HepG2 (cell line): ENCODE measurements at regions not wholly inside any gene's neighbourhood (a gene's known extent, or its start where the extent isn't known, plus 50 kb on each side); places are given as distances from the start of the nearest gene placed in this dataset.

Experiments
- ATAC-seq: fragments of 200-7000 bp; cut with Tn5 transposase; 3 replicates; pipeline ENCODE4 v1.9.1; 2020; ENCODE audit warnings: mild to moderate bottlenecking, moderate library complexity
- BruUV-seq: library from RNA; stranded (reverse); fragments of 400-500 nt; replicated peaks from 2 replicates; lab custom pipeline; 2021; lab: Mats Ljungman, UMichigan
- CTCF ChIA-PET: fragments of 300-600 bp; formaldehyde crosslinking; extraction: SDS; loops from one replicate; lab custom pipeline; 2021; ENCODE audit warnings: low total read pairs, inconsistent platforms, low intra/inter-chr PET ratio; lab: Yijun Ruan, JAX
- POLR2A ChIA-PET: fragments of 350-600 bp; sonication (Branson Sonifier 250); formaldehyde crosslinking; loops from one replicate; lab custom pipeline; 2020; ENCODE audit warnings: antibody characterized with exemption, inconsistent platforms; lab: Yijun Ruan, JAX
- DNase-seq: peaks from one replicate; pipeline ENCODE4 v3.0.0-alpha.2; 2015; ENCODE audit warnings: low spot score
- FAIRE-seq: peaks from 3 replicates; lab custom pipeline; 2011; peaks lifted over from hg19 to GRCh38; lab: Jason Lieb, UNC
- H2AFZ ChIP-seq: one replicate; pipeline ENCODE4 v1.6.1; 2011; ENCODE audit warnings: low read length, inconsistent platforms
- H3K27ac ChIP-seq: fragments of 300-600 bp; 3 replicates; pipeline ENCODE4 v1.8.0; 2011; ENCODE audit warnings: mixed run types, mild to moderate bottlenecking, mixed read lengths, low read length, inconsistent platforms; ENCODE audit not compliant: insufficient read depth; ENCODE audit errors: extremely low read length
- H3K27me3 ChIP-seq, 2 experiments: fragments of 200-600 bp in 1 of 2; 2 replicates in 1 of 2; 3 replicates in 1 of 2; pipeline versions ENCODE4 v1.6.0 to v1.8.0; 2011; ENCODE audit warnings: low read length in 2 of 2, mild to moderate bottlenecking in 2 of 2, moderate library complexity in 2 of 2, inconsistent platforms in 1 of 2; ENCODE audit not compliant: insufficient read depth in 2 of 2, control insufficient read depth in 1 of 2
- H3K36me3 ChIP-seq, 2 experiments: fragments of 200-600 bp in 1 of 2; replicated peaks in 1 of 2; 2 replicates in 1 of 2; 3 replicates in 1 of 2; pipeline versions ENCODE4 v1.5.1 to v1.8.0; 2011; ENCODE audit warnings: low read length in 2 of 2, inconsistent platforms in 1 of 2; ENCODE audit not compliant: insufficient read depth in 2 of 2, control insufficient read depth in 1 of 2
- H3K4me1 ChIP-seq: 2 replicates; pipeline ENCODE4 v1.5.1; 2012; ENCODE audit warnings: low read length, inconsistent platforms; ENCODE audit not compliant: insufficient read depth
- H3K4me2 ChIP-seq: 2 replicates; pipeline ENCODE4 v1.6.0; 2011; ENCODE audit warnings: low read depth, low read length, inconsistent platforms
- H3K4me3 ChIP-seq, 3 experiments: fragments of 200-600 bp in 1 of 3; sonication (generic), shearing (Covaris generic) in 1 of 3; replicated peaks in 1 of 3; 2 replicates each; pipeline ENCODE4 v1.5.1; 2011 to 2016; ENCODE audit warnings: low read length in 3 of 3, inconsistent platforms in 2 of 3, low read depth in 2 of 3, mild to moderate bottlenecking in 2 of 3, control low read depth in 1 of 3, mixed read lengths in 1 of 3; ENCODE audit not compliant: insufficient read depth in 1 of 3
- H3K79me2 ChIP-seq: one replicate; pipeline ENCODE4 v1.6.1; 2011; ENCODE audit warnings: low read length, inconsistent platforms; ENCODE audit not compliant: insufficient read depth
- H3K9ac ChIP-seq: 2 replicates; pipeline ENCODE4 v1.6.0; 2011; ENCODE audit warnings: mild to moderate bottlenecking, low read depth, low read length, inconsistent platforms; ENCODE audit not compliant: insufficient read depth
- H3K9me3 ChIP-seq: 2 replicates; pipeline ENCODE4 v1.5.1; 2012; ENCODE audit warnings: mild to moderate bottlenecking, low read length
- H4K20me1 ChIP-seq: 2 replicates; pipeline ENCODE4 v1.6.0; 2011; ENCODE audit warnings: inconsistent platforms, mild to moderate bottlenecking, low read length, moderate library complexity; ENCODE audit not compliant: insufficient read depth
- HDAC1 ChIP-seq: sonication (generic); formaldehyde crosslinking; IDR thresholded peaks from 2 replicates; pipeline ENCODE4 v1.5.1; 2020; ENCODE audit warnings: mild to moderate bottlenecking, missing genetic modification reagents
- HINFP ChIP-seq: sonication (generic); formaldehyde crosslinking; IDR thresholded peaks from 2 replicates; pipeline ENCODE4 v1.4.0; 2020; ENCODE audit warnings: low read depth, mild to moderate bottlenecking, missing genetic modification reagents
- HNRNPL ChIP-seq: fragments of 200-400 bp; formaldehyde crosslinking; IDR thresholded peaks from 2 replicates; pipeline ENCODE4 v1.6.1; 2017; ENCODE audit warnings: mild to moderate bottlenecking, low read depth, low read length
- KLF13 ChIP-seq: sonication (generic); formaldehyde crosslinking; IDR thresholded peaks from 2 replicates; pipeline ENCODE4 v1.4.0; 2020; ENCODE audit warnings: mild to moderate bottlenecking, missing genetic modification reagents
- KLF15 ChIP-seq: sonication (generic); formaldehyde crosslinking; IDR thresholded peaks from 2 replicates; pipeline ENCODE4 v1.8.1; 2023; ENCODE audit warnings: borderline replicate concordance, mild to moderate bottlenecking, inconsistent platforms, missing genetic modification reagents, mixed read lengths
- NCOA1 ChIP-seq: sonication (generic); formaldehyde crosslinking; IDR thresholded peaks from 2 replicates; pipeline ENCODE4 v1.9.0; 2021; ENCODE audit warnings: missing genetic modification reagents
- PAF1 ChIP-seq: IDR thresholded peaks from 2 replicates; pipeline ENCODE4 v1.6.1; 2016; ENCODE audit warnings: missing genetic modification reagents, missing compliant biosample characterization
- SIX1 ChIP-seq: sonication (generic); formaldehyde crosslinking; IDR thresholded peaks from 2 replicates; pipeline ENCODE4 v1.4.0; 2020; ENCODE audit warnings: missing genetic modification reagents, borderline replicate concordance
- SNAPC4 ChIP-seq: sonication (generic); formaldehyde crosslinking; IDR thresholded peaks from 2 replicates; pipeline ENCODE4 v1.4.0; 2020; ENCODE audit warnings: mild to moderate bottlenecking, missing genetic modification reagents
- TBX2 ChIP-seq: sonication (generic); formaldehyde crosslinking; IDR thresholded peaks from 2 replicates; pipeline ENCODE4 v1.5.0; 2020; ENCODE audit warnings: missing genetic modification reagents, mild to moderate bottlenecking, borderline replicate concordance
- U2AF2 ChIP-seq: fragments of 200-400 bp; formaldehyde crosslinking; IDR thresholded peaks from 2 replicates; pipeline ENCODE4 v1.6.1; 2017; ENCODE audit warnings: low read depth, mild to moderate bottlenecking, low read length
- UBTF ChIP-seq: sonication (generic); formaldehyde crosslinking; IDR thresholded peaks from 2 replicates; pipeline ENCODE4 v1.4.0; 2020; ENCODE audit warnings: mild to moderate bottlenecking, missing genetic modification reagents
- ZBTB21 ChIP-seq: sonication (generic); formaldehyde crosslinking; IDR thresholded peaks from 2 replicates; pipeline ENCODE4 v1.4.0; 2020; ENCODE audit warnings: missing genetic modification reagents
- ZNF264 ChIP-seq: sonication (generic); formaldehyde crosslinking; IDR thresholded peaks from 2 replicates; pipeline ENCODE4 v1.4.0; 2020; ENCODE audit warnings: missing genetic modification reagents
- ZNF639 ChIP-seq: conservative IDR thresholded peaks from 2 replicates; pipeline ENCODE4 v1.6.1; 2018; ENCODE audit warnings: missing genetic modification reagents
- WGBS: methylation state at CpG from one replicate; pipeline ENCODE4 v1.1.6; 2017; ENCODE audit warnings: low lambda C conversion rate; 5-methylcytosine and 5-hydroxymethylcytosine counted together
- in situ Hi-C: cut with HindIII; loops from 2 replicates; pipeline ENCODE4 v1.10.0; 2017; ENCODE audit warnings: low pct_unique_long_range_greater_than_20kb; ENCODE audit not compliant: extremely low pct_ligation_motif_present
- intact Hi-C: fragments of 100-400 bp; cut with micrococcal nuclease; formaldehyde crosslinking; loops from one replicate; pipeline ENCODE4 v1.10.0; 2022; ENCODE audit not compliant: unreplicated experiment

- no peak for TF ChIP-seq SNAPC4 (CRISPR knock-in tag)
Observed at GRCh38 chr1:201639391-201639790, 100.5 kb downstream of the NAV1 start (continued).

GRCh38 chr1:201639826-201640225, 100.9 kb downstream of the NAV1 start:
- Histone ChIP-seq H3K9ac (no peak overlapping the region), H3K4me2 (no peak overlapping the region), H3K79me2 (no peaks in the 10 kb centered on the region), H3K9me3 (no peaks in the 10 kb centered on the region), H3K27ac (no peak overlapping the region), H3K4me1 (no peaks in the 10 kb centered on the region), H3K27me3 (peaks cover 1 to 13% of the 10 kb centered on the region in 2 experiments; a peak in 3 of 5 replicates), H2AFZ (no peak overlapping the region), H3K36me3 (no peaks in the 10 kb centered on the region), H4K20me1 (no peaks in the 10 kb centered on the region), H3K4me3 (no peak overlapping the region)
- no peak for ATAC-seq
- DNase-seq, result no peak
- no peak for FAIRE-seq
- in situ Hi-C loops, result no loop called here
- ChIA-PET POLR2A (no interaction called here), CTCF (no interaction called here)
- 0% methylated on average over 6 of the region's 6 CpGs for WGBS
- BruUV-seq, result no TSS peak
- intact Hi-C loops, result no loop called here
- TF ChIP-seq TBX2 (CRISPR knock-in tag), result no peak
- TF ChIP-seq HINFP (CRISPR knock-in tag), result no peak
- no peak for TF ChIP-seq ZNF639
- no peak for TF ChIP-seq NCOA1
- no peak for TF ChIP-seq HNRNPL
- TF ChIP-seq KLF15, result no peak
- TF ChIP-seq KLF13 (CRISPR knock-in tag), result no peak
- no peak for TF ChIP-seq SIX1
- no peak for TF ChIP-seq PAF1 (CRISPR knock-in tag)
- TF ChIP-seq UBTF (CRISPR knock-in tag), result no peak
- TF ChIP-seq HDAC1 (CRISPR knock-in tag), result no peak
- TF ChIP-seq U2AF2, result no peak
- no peak for TF ChIP-seq ZBTB21 (CRISPR knock-in tag)
- no peak for TF ChIP-seq ZNF264
